GM19023 (cell line): ENCODE measurements at regions not wholly inside any gene's neighbourhood (a gene's known extent, or its start where the extent isn't known, plus 50 kb on each side); places are given as distances from the start of the nearest gene placed in this dataset.
"Not testable (repeated sequence)": the region's sequence is repeated elsewhere in the genome, so short reads cannot be mapped to it uniquely, and the experiment has no call there.

ENCODE experiments used
- ATAC-seq: cut with Tn5 transposase; IDR thresholded peaks from one replicate; pipeline ENCODE4 v1.9.1; 2021; ENCODE audit warnings: mild to moderate bottlenecking, moderate library complexity; ENCODE audit not compliant: unreplicated experiment

GRCh38 chr22:48758881-48759875, 1068.5 kb downstream of the BRD1 start:
- ATAC-seq: no peak

GRCh38 chr22:48757985-48758561, 1069.6 kb downstream of the BRD1 start:
- no peak for ATAC-seq

DNA sequence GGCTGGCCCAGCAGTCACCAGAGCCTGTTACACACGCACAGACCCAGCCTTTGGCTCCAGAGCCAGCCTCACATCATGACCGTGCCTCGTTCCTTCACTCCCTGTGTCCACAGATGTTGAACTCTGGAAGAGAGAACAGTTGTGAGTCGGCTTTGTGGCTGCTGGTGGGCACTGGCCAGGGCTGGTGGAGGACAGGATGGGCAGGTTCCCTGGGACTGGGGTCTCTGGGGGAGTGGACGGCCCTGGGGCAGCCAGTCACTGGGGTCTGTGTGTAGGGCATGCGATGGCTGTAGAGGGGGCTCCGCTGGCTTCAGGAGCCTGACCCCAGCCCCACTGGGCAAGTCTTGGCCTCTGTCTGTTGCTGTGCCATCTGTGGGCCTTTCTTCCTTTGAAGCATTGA, 1070.1 kb downstream of the BRD1 start:
- no peak for ATAC-seq

GRCh38 chr22:48757135-48757534, 1070.5 kb downstream of the BRD1 start:
- ATAC-seq: not testable (repeated sequence)

- ATAC-seq: no peak
These were observed 1071.2 kb downstream of the BRD1 start for GRCh38 chr22:48756146-48757111.

DNA sequence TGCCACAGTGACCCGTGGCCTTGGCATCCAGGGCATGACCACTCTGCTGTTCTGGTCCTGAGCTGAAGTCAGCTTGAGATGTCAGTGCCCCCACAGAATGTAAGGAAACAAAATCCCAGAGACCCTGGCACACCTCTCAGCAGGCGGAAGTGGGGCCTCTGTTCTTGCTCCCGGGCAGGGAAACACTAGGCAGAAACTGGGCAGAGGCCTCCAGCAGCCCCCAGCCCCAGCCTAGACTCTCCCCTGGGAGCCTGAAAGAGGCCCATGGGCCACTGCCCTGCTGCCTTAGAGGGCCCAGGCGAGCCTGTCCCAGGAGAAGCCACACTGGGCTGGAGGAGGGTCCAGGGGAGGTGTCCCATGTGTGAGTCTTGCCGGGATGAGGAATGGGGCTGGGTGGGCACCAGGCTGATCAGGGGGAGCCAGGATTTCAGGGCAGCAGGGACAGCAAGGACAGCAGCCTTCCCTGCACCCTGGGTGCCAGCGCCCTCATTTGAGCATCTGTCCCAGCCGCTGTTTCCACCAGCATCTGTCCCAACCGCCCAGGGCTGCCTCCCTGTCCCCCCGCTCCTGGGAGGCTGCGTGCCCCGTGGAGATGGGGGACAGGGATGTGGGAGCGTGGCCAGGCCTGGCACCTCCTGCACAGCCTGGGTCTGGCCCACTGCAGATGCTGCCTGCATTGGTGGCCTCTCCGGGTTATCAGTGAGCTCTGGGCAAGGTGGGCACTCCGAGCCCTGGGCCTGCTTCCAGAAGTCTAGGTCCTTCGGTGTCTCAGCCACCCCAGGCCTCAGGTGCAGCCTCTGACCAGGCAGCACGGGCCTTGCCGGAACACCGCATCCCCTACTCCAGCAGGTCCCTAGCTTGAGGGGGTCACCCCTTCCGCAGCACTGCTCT, 1072.4 kb downstream of the BRD1 start:
- no peak for ATAC-seq

- ATAC-seq: no peak
These were observed 1073.0 kb downstream of the BRD1 start for GRCh38 chr22:48754611-48755058.

DNA sequence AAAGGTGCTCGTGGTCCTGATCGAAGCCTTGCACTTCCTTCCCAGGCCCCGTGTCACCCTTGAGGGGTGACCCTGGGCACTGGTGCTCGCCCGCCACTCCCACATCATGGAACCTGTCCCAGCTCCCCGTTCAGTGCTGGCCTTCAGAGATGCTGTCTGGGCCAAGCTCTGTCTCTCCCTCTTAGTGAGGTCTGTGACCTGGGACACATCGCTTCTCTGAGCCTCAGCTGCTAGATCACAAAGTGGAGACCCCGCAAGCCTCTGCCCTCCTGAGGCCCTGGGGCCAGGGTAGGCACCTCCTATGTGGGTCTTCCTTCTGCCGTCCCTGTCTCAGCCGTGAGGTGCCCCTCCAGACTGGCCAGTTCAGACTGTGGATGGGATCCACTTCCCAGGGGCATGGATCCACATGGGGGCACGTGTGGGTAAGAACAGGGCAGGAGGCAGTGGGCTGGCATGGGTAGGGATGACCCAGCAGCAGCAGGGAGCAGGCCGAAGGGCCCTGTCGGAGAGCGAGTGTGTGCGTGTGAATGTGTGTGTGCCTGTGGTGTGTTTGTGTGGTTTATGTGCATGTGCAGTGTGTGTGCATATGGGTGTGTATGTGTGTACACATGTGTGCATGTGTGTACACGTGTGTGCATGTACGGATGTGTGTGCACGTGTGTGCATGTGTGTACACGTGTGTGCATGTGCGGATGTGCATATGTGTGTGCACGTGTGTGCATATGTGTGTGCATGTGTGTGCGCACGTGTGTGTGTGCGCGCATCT, 1073.7 kb downstream of the BRD1 start:
- no peak for ATAC-seq

GRCh38 chr22:48753381-48753730, 1074.3 kb downstream of the BRD1 start:
- ATAC-seq: no peak

DNA sequence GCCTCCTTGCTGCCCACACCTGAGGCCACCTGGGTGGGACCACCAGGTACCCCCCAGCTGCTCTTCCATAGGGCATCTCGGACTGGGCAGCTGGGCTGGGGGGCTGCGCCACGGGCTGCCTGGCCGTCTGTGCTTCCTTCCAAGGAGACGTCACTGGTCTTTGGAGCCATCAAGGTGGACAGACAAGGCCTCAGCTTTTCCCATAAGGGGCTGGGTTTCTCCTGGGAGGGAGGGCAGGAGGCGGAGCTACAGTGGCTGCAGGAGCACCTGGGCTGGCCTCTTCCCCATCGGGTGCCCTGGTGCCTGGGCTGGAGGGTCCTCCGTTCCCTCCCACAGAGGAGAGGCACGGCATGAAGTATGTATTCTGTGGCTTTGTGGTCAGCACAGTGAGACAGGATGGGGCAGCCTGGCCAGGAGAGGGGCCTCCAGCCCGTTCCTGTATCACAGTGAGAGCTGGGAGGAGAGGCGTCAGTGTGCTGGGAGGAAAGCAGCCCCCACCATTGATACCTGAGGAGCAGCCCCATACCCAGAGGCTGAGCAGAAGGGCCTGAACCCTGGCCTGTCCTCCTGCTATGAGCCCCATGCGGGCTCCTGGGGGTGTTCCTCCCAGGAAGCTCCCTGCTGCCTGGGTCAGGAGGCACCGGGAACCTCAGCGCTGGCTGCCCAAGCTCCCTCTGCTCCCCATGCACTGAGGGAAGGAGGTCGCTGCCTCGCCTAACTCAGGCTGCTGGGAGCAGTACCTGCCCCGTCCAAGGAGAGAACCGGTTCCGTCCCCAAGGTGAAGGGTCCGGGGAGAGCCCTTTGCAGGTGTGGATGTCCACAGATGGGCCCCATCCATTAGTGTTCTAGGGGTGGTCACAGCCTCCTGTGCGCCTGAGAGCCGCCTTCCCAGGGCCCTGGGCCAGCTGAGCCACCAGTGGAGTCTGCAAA, 1075.0 kb downstream of the BRD1 start:
- ATAC-seq: no peak

DNA sequence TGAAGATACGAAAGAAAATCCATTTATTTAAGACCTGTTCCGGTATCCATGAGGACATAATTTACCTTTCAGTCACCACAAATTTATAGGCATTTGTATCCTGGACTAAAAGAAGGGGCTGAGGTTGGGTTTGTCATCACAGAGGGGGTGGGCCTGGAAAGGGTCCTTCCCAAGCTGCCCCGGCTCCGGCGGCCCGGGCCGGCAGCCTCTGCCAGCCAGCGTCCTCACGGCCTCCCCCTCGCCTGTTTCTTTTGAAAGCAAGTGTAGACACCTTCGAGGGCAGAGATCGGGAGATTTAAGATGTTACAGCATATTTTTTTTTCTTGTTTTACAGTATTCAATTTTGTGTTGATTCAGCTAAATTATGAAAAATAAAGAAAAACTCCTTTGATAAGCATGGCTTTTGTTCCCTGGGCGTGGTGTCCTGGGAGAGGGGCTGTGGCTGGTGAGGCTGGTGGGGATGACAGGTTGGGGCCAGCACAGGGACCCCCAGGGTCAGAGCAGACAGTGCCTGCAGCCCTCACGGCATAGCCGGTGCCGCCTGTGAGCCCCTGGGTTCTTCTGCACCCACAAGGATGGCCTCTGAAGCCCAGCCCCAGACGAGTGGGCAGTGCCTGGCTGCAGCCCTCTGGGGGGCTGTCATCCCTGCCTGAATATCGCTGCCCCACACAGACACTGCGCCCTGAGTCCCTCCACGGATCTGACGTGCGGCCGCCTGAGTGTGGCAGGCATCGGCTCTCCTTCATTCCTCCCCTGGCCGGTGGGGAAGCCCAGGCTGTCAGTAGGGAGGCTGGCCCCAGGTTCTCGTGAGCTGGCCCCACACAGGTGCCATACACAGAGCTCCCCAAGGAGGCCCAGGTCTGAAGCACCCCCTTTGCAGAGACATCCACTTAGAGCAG, 1075.9 kb downstream of the BRD1 start:
- ATAC-seq: no peak

GRCh38 chr22:48750826-48751440, 1076.7 kb downstream of the BRD1 start:
- ATAC-seq: no peak

DNA sequence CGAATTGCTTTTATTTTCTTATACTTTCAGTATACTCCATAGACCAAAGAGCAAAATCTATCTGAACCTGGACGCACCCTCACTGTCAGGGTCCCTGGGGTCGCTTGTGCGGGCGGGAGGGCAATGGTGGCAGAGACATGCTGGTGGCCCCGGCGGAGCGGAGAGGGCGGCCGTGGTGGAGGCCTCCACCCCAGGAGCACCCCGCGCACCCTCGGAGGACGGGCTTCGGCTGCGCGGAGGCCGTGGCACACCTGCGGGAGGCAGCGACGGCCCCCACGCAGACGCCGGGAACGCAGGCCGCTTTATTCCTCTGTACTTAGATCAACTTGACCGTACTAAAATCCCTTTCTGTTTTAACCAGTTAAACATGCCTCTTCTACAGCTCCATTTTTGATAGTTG, 1077.4 kb downstream of the BRD1 start:
- no peak for ATAC-seq

- no peak for ATAC-seq
These were observed 1078.0 kb downstream of the BRD1 start for GRCh38 chr22:48749555-48750227.

- no peak for ATAC-seq
These were observed 1078.7 kb downstream of the BRD1 start for GRCh38 chr22:48748860-48749554.
